HG03460 (cell line): ENCODE measurements at regions not wholly inside any gene's neighbourhood (a gene's known extent, or its start where the extent isn't known, plus 50 kb on each side); places are given as distances from the start of the nearest gene placed in this dataset.

Experiments
- ATAC-seq: cut with Tn5 transposase; IDR thresholded peaks from one replicate; pipeline ENCODE4 v1.9.1; 2021; ENCODE audit not compliant: unreplicated experiment

- no peak for ATAC-seq
Measured at GRCh38 chr1:8093221-8093980, 67.3 kb upstream of the ERRFI1 start.

- no peak for ATAC-seq
Measured at GRCh38 chr1:8092657-8093056, 66.5 kb upstream of the ERRFI1 start.

GRCh38 chr1:8091691-8092090 lies 65.6 kb upstream of the ERRFI1 start:
- no peak for ATAC-seq

GRCh38 chr1:8090241-8090702 lies 64.2 kb upstream of the ERRFI1 start:
- ATAC-seq = no peak

- ATAC-seq = no peak
Measured at GRCh38 chr1:8089535-8090228, 63.6 kb upstream of the ERRFI1 start.

- no peak for ATAC-seq
Measured at GRCh38 chr1:8086055-8086454, 59.9 kb upstream of the ERRFI1 start.

GRCh38 chr1:8084913-8085312 lies 58.8 kb upstream of the ERRFI1 start:
- ATAC-seq = no peak

- ATAC-seq = no peak
Measured at GRCh38 chr1:8083739-8084484, 57.8 kb upstream of the ERRFI1 start.

- no peak for ATAC-seq
Measured at GRCh38 chr1:8082945-8083344, 56.8 kb upstream of the ERRFI1 start.

- no peak for ATAC-seq
Measured at GRCh38 chr1:8078176-8078671, 52.1 kb upstream of the ERRFI1 start.

- no peak for ATAC-seq
Measured at GRCh38 chr1:8077602-8078001, 51.5 kb upstream of the ERRFI1 start.

- ATAC-seq = no peak
Measured at GRCh38 chr1:8077120-8077573, 51.0 kb upstream of the ERRFI1 start.

- ATAC-seq = no peak
Measured at GRCh38 chr1:8076176-8076575, 50.1 kb upstream of the ERRFI1 start.
